Nephron (organoid): ENCODE measurements at regions not wholly inside any gene's neighbourhood (a gene's known extent, or its start where the extent isn't known, plus 50 kb on each side); places are given as distances from the start of the nearest gene placed in this dataset.

ENCODE experiments used
- H3K27ac Mint-ChIP-seq, 3 experiments: 2 replicates each; pipeline ENCODE4 v1.8.0; 2020; ENCODE audit warnings: mixed read lengths in 3 of 3, mild to moderate bottlenecking in 2 of 3, moderate library complexity in 1 of 3
- H3K27me3 Mint-ChIP-seq: 2 replicates; pipeline ENCODE4 v1.8.0; 2021; ENCODE audit warnings: low read depth, mild to moderate bottlenecking, moderate library complexity, mixed read lengths
- H3K36me3 Mint-ChIP-seq: 2 replicates; pipeline ENCODE4 v1.8.0; 2020; ENCODE audit warnings: low read depth, mixed read lengths
- H3K4me1 Mint-ChIP-seq: 2 replicates; pipeline ENCODE4 v1.8.0; 2020; ENCODE audit warnings: mixed read lengths
- H3K4me3 Mint-ChIP-seq, 3 experiments: 2 replicates each; pipeline ENCODE4 v1.8.0; 2020; ENCODE audit warnings: mild to moderate bottlenecking in 3 of 3, mixed read lengths in 3 of 3, moderate library complexity in 2 of 3
- H3K9me3 Mint-ChIP-seq: 2 replicates; pipeline ENCODE4 v1.8.0; 2020; ENCODE audit warnings: mixed read lengths
- CTCF ChIP-seq, 3 experiments: fragments of 200-600 bp; sonication (generic); IDR thresholded peaks; one replicate each; pipeline ENCODE4 v1.5.0; 2021; ENCODE audit warnings: antibody characterized with exemption in 3 of 3; ENCODE audit not compliant: unreplicated experiment in 3 of 3

GRCh38 chr2:22817197-22817596 is 567.8 kb upstream of the KLHL29 start:
- Mint-ChIP-seq H3K36me3 (no peaks in the 10 kb centered on the region), H3K27ac (no peak overlapping the region), H3K4me1 (peaks cover 8% of the 10 kb centered on the region), H3K27me3 (peaks cover 12% of the 10 kb centered on the region), H3K9me3 (no peaks in the 10 kb centered on the region), H3K4me3 (no peak overlapping the region)
- TF ChIP-seq CTCF (IDR thresholded peaks at IDR 0.05; ENCODE audit: unreplicated experiment in 3 of 3): no peak

GRCh38 chr2:22821458-22821857 is 563.5 kb upstream of the KLHL29 start:
- no peaks in the 10 kb centered on the region for H3K9me3 Mint-ChIP-seq
- no peak overlapping the region for H3K27ac Mint-ChIP-seq
- no peaks in the 10 kb centered on the region for H3K36me3 Mint-ChIP-seq
- no peak for TF ChIP-seq CTCF (IDR thresholded peaks at IDR 0.05; ENCODE audit: unreplicated experiment in 3 of 3)
- no peak overlapping the region for H3K4me3 Mint-ChIP-seq
- H3K27me3 Mint-ChIP-seq: peaks cover 5% of the 10 kb centered on the region
- peaks cover 13% of the 10 kb centered on the region for H3K4me1 Mint-ChIP-seq

- TF ChIP-seq CTCF (IDR thresholded peaks at IDR 0.05; ENCODE audit: unreplicated experiment in 3 of 3): no peak
- H3K27me3 Mint-ChIP-seq: peaks cover 4% of the 10 kb centered on the region
- no peak overlapping the region for H3K4me3 Mint-ChIP-seq
- no peaks in the 10 kb centered on the region for H3K9me3 Mint-ChIP-seq
- no peak overlapping the region for H3K27ac Mint-ChIP-seq
- H3K4me1 Mint-ChIP-seq: peaks cover 9% of the 10 kb centered on the region
- H3K36me3 Mint-ChIP-seq: no peaks in the 10 kb centered on the region
Observed at GRCh38 chr2:22822835-22823234, 562.1 kb upstream of the KLHL29 start.

GRCh38 chr2:22824618-22825017 is 560.4 kb upstream of the KLHL29 start:
- H3K4me3 Mint-ChIP-seq: no peak overlapping the region
- TF ChIP-seq CTCF (IDR thresholded peaks at IDR 0.05; ENCODE audit: unreplicated experiment in 3 of 3): no peak
- peaks cover 4% of the 10 kb centered on the region for H3K27me3 Mint-ChIP-seq
- no peaks in the 10 kb centered on the region for H3K9me3 Mint-ChIP-seq
- no peak overlapping the region for H3K27ac Mint-ChIP-seq
- H3K36me3 Mint-ChIP-seq: no peaks in the 10 kb centered on the region
- peaks cover 17% of the 10 kb centered on the region for H3K4me1 Mint-ChIP-seq

GRCh38 chr2:22826703-22827102 is 558.3 kb upstream of the KLHL29 start:
- Mint-ChIP-seq H3K9me3 (no peaks in the 10 kb centered on the region), H3K27me3 (no peaks in the 10 kb centered on the region), H3K4me1 (peaks cover 20% of the 10 kb centered on the region), H3K4me3 (no peak overlapping the region), H3K36me3 (no peaks in the 10 kb centered on the region), H3K27ac (no peak overlapping the region)
- no peak for TF ChIP-seq CTCF (IDR thresholded peaks at IDR 0.05; ENCODE audit: unreplicated experiment in 3 of 3)

GRCh38 chr2:22829791-22830190 is 555.2 kb upstream of the KLHL29 start:
- no peaks in the 10 kb centered on the region for H3K9me3 Mint-ChIP-seq
- H3K27ac Mint-ChIP-seq: no peak overlapping the region
- peaks cover 3% of the 10 kb centered on the region for H3K27me3 Mint-ChIP-seq
- H3K4me3 Mint-ChIP-seq: no peak overlapping the region
- H3K36me3 Mint-ChIP-seq: no peaks in the 10 kb centered on the region
- H3K4me1 Mint-ChIP-seq: peaks cover 20% of the 10 kb centered on the region
- TF ChIP-seq CTCF (IDR thresholded peaks at IDR 0.05; ENCODE audit: unreplicated experiment in 3 of 3): no peak
